Keratinocyte (primary cell): ENCODE measurements at regions not wholly inside any gene's neighbourhood (a gene's known extent, or its start where the extent isn't known, plus 50 kb on each side); places are given as distances from the start of the nearest gene placed in this dataset.

Experiments used
- EZH2 ChIP-seq: IDR thresholded peaks from one replicate; pipeline ENCODE4 v1.6.1; 2012; ENCODE audit warnings: inconsistent platforms, mild to moderate bottlenecking, low read length, moderate library complexity
- TF ChIP-seq, protein P1 (sequence below), 3 experiments: IDR thresholded peaks in 1 of 3; conservative IDR thresholded peaks in 1 of 3; optimal IDR thresholded peaks in 1 of 3; 2 replicates in 2 of 3; 3 replicates in 1 of 3; pipeline versions ENCODE3 to v1.5.1; 2011; ENCODE audit warnings: low read length in 3 of 3, mild to moderate bottlenecking in 3 of 3, moderate library complexity in 2 of 3, control low read depth in 1 of 3, inconsistent platforms in 1 of 3; ENCODE audit not compliant: insufficient read depth in 2 of 3; ENCODE audit errors: extremely low read depth in 1 of 3

DNA sequence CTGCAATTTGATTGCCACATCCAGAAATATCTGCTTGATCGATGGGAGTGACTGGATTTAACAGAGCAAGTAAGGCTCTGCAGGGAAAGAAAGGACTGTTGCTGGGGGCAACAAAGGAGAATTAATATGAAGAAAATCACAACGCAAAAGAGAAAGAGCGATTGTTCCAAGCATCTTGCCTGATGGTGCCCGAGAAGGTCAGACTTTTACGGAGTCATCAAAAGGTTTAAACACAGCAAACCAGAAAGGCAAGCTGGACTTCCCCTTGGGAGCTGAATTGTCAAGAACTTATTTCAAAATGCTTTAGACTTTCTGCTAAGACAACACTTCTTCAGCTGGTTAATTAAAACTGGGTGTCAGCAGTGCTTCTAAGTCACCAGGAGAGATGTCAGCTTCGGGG, 791.5 kb downstream of the MED13L start:
- no peak for TF ChIP-seq EZH2
- TF ChIP-seq, protein P1, sequence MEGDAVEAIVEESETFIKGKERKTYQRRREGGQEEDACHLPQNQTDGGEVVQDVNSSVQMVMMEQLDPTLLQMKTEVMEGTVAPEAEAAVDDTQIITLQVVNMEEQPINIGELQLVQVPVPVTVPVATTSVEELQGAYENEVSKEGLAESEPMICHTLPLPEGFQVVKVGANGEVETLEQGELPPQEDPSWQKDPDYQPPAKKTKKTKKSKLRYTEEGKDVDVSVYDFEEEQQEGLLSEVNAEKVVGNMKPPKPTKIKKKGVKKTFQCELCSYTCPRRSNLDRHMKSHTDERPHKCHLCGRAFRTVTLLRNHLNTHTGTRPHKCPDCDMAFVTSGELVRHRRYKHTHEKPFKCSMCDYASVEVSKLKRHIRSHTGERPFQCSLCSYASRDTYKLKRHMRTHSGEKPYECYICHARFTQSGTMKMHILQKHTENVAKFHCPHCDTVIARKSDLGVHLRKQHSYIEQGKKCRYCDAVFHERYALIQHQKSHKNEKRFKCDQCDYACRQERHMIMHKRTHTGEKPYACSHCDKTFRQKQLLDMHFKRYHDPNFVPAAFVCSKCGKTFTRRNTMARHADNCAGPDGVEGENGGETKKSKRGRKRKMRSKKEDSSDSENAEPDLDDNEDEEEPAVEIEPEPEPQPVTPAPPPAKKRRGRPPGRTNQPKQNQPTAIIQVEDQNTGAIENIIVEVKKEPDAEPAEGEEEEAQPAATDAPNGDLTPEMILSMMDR (optimal IDR thresholded peaks at IDR 0.05 in 1 of 3, IDR thresholded peaks at IDR 0.05 in 1 of 3, conservative IDR thresholded peaks at IDR 0.05 in 1 of 3; ENCODE audit: extremely low read depth in 1 of 3, insufficient read depth in 2 of 3, low read length in 3 of 3): no peak
